ENCODE measurements at regions not wholly inside any gene's neighbourhood (a gene's known extent, or its start where the extent isn't known, plus 50 kb on each side); places are given as distances from the start of the nearest gene placed in this dataset.

DNA sequence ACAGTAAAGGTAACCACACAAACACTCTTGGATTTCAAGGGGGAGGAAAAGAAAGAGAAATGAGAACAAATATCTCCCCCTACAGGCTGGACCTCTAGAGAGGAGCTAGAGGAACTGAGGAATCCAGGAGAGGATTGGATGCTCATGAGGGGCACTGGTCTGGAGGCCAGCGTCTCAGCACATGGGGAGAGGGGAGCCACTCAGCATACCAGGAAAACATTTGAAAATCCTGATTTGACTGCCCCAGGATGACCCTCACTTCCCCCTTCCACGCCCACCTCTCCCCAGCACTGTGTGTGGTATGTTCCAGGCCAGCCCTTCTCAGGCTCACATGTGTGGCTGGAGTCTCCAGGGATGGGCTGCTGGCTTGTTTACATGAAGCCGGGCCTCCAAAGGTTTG lies 396.8 kb upstream of the ID2 start:
- TF ChIP-seq, protein P1, sequence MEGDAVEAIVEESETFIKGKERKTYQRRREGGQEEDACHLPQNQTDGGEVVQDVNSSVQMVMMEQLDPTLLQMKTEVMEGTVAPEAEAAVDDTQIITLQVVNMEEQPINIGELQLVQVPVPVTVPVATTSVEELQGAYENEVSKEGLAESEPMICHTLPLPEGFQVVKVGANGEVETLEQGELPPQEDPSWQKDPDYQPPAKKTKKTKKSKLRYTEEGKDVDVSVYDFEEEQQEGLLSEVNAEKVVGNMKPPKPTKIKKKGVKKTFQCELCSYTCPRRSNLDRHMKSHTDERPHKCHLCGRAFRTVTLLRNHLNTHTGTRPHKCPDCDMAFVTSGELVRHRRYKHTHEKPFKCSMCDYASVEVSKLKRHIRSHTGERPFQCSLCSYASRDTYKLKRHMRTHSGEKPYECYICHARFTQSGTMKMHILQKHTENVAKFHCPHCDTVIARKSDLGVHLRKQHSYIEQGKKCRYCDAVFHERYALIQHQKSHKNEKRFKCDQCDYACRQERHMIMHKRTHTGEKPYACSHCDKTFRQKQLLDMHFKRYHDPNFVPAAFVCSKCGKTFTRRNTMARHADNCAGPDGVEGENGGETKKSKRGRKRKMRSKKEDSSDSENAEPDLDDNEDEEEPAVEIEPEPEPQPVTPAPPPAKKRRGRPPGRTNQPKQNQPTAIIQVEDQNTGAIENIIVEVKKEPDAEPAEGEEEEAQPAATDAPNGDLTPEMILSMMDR (conservative IDR thresholded peaks at IDR 0.05; ENCODE audit: low read depth, low read length): peak; percentile 57
- TF ChIP-seq EZH2 (IDR thresholded peaks at IDR 0.05; ENCODE audit: borderline replicate concordance, low read depth, low read length, poor library complexity, severe bottlenecking): no peak
